HG02759 (cell line): ENCODE measurements at regions not wholly inside any gene's neighbourhood (a gene's known extent, or its start where the extent isn't known, plus 50 kb on each side); places are given as distances from the start of the nearest gene placed in this dataset.
"Not testable (repeated sequence)": the region's sequence is repeated elsewhere in the genome, so short reads cannot be mapped to it uniquely, and the experiment has no call there.

Experiments used
- ATAC-seq: cut with Tn5 transposase; IDR thresholded peaks from one replicate; pipeline ENCODE4 v1.9.1; 2021; ENCODE audit warnings: mild to moderate bottlenecking, moderate library complexity; ENCODE audit not compliant: unreplicated experiment

DNA sequence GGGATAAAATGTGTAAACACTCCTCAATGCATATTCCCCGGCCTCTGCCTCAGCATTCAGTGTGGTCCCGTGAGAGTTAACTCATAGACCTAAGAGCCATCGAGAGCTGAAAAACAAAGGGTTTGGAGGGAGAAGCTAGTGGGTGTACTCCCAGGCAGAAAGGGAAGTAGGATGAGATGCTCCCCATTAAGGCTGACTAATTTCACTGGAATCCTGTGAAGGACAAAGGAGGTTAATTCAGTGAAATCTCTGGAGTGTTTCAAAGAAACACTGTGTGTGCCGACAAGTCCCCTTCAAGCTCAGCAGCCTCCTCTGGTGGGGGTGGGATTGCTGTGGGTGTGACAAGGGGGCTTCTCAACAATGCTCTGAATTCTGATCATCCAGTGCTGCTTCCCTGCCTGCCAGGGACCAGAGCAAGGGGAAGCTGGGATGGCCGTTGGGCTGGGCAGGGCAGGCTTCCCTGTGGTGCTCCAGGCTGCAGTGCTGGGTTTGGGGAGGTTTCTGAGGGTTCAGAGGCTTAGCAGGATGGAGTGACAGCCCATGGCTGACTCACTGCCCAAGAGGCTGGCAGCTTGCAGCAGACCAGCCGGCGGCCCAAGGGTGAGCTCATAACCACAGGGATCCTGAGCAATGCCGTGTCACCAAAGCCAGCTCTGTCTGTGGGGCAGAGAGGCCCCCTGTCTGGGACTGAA is 61.4 kb upstream of the BMAL1 start:
- no peak for ATAC-seq

DNA sequence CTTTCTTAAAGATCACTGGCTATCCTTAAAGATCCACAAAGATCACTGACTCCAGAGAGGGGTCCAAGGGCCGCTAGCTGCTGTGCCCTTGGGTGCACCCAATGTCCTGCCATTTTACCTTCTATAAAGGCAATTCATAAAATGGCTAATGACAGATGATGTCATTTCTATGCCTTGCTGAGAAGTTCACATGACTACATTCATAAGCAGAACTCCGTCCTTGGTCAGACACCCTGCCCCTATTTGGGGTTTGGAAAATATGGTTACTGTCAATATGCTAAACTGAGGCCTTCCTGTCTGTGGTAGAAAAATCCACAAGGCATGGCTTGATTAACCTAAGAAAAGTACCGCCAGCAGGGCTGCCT is 60.9 kb upstream of the BMAL1 start:
- no peak for ATAC-seq

- not testable (repeated sequence) for ATAC-seq
Observed at GRCh38 chr11:13218685-13219084, 58.9 kb upstream of the BMAL1 start.

DNA sequence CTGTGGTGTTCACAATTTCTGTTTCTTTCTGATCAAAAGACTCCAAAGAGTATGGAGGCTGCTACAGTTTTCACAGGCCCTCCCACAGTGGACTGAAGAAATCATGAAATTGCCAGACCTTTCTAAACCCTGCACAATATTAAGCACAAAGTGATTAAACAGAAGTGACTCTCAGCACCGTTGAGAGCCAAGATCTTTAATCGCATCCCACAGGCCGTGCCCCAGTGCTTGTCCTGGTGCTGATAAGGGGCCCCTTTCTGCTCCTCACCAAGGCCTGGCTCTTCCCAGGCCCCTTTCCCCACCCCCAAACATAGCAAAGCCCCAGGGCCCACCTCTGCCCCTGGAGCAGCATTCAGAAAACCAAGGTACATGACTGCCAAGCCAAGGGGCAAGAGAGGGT is 57.4 kb upstream of the BMAL1 start:
- ATAC-seq: no peak

- no peak for ATAC-seq
Observed at GRCh38 chr11:13221722-13222121, 55.9 kb upstream of the BMAL1 start.

DNA sequence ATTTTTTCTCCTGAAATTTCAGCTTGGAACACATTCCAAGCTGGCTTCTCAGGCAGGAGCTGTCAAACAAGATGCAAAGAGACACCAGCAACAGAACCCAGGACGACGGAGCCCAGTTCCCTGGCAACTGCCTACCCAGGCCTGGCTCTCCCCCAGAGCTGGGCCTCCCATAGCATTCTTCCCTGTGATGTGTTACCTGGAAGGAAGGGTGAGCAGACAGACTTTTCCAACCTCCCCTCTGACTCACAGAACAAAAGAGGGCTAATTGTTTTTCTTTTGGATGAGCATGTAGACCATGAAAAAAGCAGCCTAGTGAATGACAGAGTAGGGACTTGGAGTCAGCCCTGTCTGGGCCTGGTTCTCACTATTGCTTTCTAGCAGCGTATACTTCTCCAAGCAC is 55.3 kb upstream of the BMAL1 start:
- no peak for ATAC-seq

GRCh38 chr11:13223112-13223511 is 54.5 kb upstream of the BMAL1 start:
- no peak for ATAC-seq

DNA sequence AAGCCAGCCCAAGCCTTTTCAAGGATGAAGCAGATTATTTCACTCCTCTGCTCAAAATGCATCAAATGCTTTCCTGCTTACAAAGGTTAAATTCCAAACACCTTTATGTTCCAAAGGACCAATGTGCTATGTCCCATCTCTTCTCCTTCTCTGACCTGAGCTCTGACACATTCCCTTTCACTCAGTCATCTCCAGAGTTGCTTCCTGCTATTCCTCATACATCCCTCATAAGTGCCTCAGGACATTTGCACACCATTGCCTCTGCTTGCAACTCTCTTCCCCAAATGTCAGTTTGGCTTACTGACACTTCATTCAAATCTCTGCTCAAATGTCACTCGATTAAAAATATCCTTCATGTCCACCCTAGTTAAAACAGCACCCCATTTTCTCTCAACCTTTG is 53.3 kb upstream of the BMAL1 start:
- no peak for ATAC-seq

DNA sequence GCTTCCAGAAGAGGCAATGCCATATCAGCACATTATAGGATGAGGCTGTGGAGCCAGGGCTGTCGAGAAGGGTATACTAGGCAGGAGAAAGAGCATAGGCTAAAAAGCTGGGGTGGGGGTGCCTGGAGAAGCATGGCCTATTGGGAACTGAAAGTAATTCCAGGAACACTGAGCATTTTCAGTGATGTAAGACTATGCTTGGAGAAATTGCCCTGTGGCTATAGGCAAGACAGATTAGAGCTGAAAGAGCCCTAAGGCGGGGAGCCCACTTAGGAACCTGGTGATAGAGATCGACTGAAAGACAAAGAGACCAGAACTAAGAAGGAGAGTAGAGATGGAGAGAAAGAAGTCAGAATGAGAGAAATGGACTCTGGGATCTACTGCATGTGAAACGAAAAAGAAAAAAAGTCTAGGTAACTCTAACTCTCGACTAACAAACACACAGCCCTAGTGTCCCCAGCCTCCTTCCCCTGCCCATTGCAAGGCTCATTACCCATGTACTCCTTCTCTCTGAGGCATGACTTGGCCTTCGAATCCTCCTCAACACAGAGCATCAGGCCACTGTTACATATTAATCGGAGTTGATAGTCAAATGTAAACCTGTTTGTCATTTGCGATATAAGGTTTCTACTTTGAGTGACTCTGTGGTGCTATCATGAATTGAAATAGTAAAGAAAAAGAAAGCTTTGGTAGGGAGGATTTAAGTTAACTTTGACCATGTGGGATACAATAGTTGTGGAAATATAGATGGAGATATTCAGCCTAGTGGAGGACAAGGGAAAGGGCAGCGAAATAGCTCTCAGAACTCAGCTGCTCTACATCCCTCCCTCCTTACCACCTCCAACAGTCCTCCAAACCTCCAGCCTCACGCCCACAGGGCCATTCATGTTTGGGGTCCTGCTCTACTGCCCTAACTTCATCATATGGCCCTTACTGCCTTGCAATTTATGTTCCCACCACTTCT is 52.3 kb upstream of the BMAL1 start:
- ATAC-seq: no peak

DNA sequence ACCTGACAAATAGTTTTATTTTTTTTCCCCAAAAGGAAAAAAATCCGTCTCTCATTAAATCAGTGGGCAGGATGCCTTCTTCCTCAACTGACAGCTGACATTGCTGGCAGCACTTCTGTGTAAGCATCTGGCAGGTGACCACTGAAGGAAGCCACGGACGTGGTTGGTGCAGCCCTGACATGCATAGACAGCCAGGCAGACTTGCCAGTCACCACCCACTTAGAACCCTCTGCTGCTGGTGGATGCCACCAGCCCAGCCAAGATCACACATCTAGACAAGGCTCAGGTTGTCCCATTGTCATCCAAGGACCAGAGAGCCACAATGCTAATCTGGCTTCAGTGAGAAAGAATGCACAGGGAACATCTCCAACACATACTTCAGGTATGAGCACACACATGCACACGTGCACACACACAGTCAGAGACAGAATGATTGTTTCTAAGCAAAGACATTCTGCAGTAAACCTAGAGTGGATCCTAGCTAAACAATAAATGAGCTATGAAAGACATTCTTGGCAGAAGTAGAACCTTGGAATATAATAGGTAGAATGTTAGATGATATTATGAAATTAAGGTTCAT is 49.8 kb upstream of the BMAL1 start:
- ATAC-seq: no peak
